Loucy (cell line): ENCODE measurements at regions not wholly inside any gene's neighbourhood (a gene's known extent, or its start where the extent isn't known, plus 50 kb on each side); places are given as distances from the start of the nearest gene placed in this dataset.
"Not testable (repeated sequence)": the region's sequence is repeated elsewhere in the genome, so short reads cannot be mapped to it uniquely, and the experiment has no call there.

Source experiments
- H2AFZ ChIP-seq: fragments of 200-600 bp; sonication (generic); 2 replicates; pipeline ENCODE4 v1.6.0; 2016; ENCODE audit warnings: antibody characterized with exemption, mild to moderate bottlenecking, low read length, moderate library complexity
- H3F3A ChIP-seq: fragments of 200-600 bp; 2 replicates; pipeline ENCODE4 v1.6.0; 2016; ENCODE audit warnings: antibody characterized with exemption, low read depth, mild to moderate bottlenecking
- H3K27me3 ChIP-seq: fragments of 200-600 bp; sonication (generic); 2 replicates; pipeline ENCODE4 v1.6.1; 2014; ENCODE audit warnings: low read length, mild to moderate bottlenecking; ENCODE audit not compliant: insufficient read depth, poor library complexity, severe bottlenecking
- H3K36me3 ChIP-seq: fragments of 200-600 bp; sonication (generic); 2 replicates; pipeline ENCODE4 v1.6.1; 2016; ENCODE audit warnings: low read length; ENCODE audit not compliant: insufficient read depth
- H3K4me1 ChIP-seq: fragments of 200-600 bp; sonication (generic); 2 replicates; pipeline ENCODE4 v1.5.1; 2014; ENCODE audit warnings: low read length, mild to moderate bottlenecking; ENCODE audit not compliant: insufficient read depth, poor library complexity, severe bottlenecking
- H3K4me2 ChIP-seq: fragments of 200-600 bp; sonication (generic); 2 replicates; pipeline ENCODE4 v1.6.0; 2014; ENCODE audit warnings: antibody characterized with exemption, low read length, low read depth, mild to moderate bottlenecking; ENCODE audit not compliant: poor library complexity, severe bottlenecking
- H3K4me3 ChIP-seq: fragments of 200-600 bp; sonication (generic); 2 replicates; pipeline ENCODE4 v1.5.1; 2014; ENCODE audit warnings: low read length, mild to moderate bottlenecking, mixed read lengths; ENCODE audit not compliant: poor library complexity, severe bottlenecking
- H3K79me2 ChIP-seq: fragments of 200-600 bp; sonication (generic); 2 replicates; pipeline ENCODE4 v1.6.1; 2014; ENCODE audit warnings: low read length; ENCODE audit not compliant: insufficient read depth
- H3K9ac ChIP-seq: fragments of 200-600 bp; sonication (generic); 2 replicates; pipeline ENCODE4 v1.6.0; 2014; ENCODE audit warnings: mild to moderate bottlenecking, low read depth, low read length, moderate library complexity; ENCODE audit not compliant: poor library complexity, severe bottlenecking
- H3K9me2 ChIP-seq: fragments of 200-600 bp; sonication (generic); replicated peaks from 2 replicates; pipeline ENCODE4 v1.6.1; 2016; ENCODE audit warnings: low read depth, low read length, mixed read lengths
- H3K9me3 ChIP-seq: fragments of 200-600 bp; sonication (generic); 2 replicates; pipeline ENCODE4 v1.6.1; 2014; ENCODE audit warnings: mild to moderate bottlenecking, antibody characterized with exemption, low read length, low read depth; ENCODE audit not compliant: insufficient read depth
- H4K20me1 ChIP-seq: fragments of 200-600 bp; sonication (generic); 2 replicates; pipeline ENCODE4 v1.6.0; 2014; ENCODE audit warnings: antibody characterized with exemption, low read length, mild to moderate bottlenecking; ENCODE audit not compliant: insufficient read depth, poor library complexity, severe bottlenecking
- CTCF ChIP-seq: fragments of 200-600 bp; sonication (generic); conservative IDR thresholded peaks from 2 replicates; pipeline ENCODE4 v1.5.1; 2014; ENCODE audit warnings: mild to moderate bottlenecking, antibody characterized with exemption, low read length
- EZH2phosphoT487 ChIP-seq: fragments of 200-600 bp; IDR thresholded peaks from 2 replicates; pipeline ENCODE4 v1.6.1; 2018; ENCODE audit warnings: antibody characterized with exemption, mild to moderate bottlenecking, moderate library complexity, borderline replicate concordance

DNA sequence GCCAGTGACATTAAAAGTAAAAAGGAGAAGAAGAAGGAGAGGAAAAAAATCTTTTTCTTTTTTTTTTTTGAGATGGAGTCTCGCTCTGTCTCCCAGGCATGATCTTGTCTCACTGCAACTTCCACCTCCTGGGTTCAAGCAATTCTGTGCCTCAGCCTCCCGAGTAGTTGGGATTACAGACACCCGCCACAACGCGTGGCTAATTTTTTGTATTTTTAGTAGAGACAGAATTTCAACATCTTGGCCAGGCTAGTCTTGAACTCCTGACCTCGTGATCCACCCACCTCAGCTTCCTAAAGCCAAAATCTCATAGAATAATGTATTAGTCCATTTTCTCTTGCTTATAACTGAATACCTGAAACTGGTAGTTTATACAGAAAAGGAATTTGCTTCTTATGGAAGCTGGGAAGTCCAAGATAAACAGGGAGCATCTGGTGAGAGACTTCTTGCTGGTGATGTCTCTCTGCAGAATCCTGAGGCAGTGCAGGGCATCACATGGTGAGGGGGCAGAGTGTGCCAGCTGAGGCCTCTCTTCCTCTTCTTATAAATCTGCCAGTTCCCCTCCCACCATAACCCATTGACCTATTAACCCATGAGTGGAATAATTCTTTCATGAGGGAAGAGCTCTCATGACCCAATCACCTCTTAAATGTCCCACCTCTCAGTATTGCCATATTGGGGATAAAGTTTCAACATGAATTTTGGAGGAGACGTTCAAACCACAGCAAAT lies 466.3 kb downstream of the GADD45G start:
- Histone ChIP-seq H3K4me2 (no peak overlapping the region), H3K27me3 (no peaks in the 10 kb centered on the region), H2AFZ (no peak overlapping the region), H3K4me1 (peaks cover 12% of the 10 kb centered on the region), H4K20me1 (no peaks in the 10 kb centered on the region), H3K79me2 (no peaks in the 10 kb centered on the region), H3K36me3 (no peaks in the 10 kb centered on the region), H3F3A (no peaks in the 10 kb centered on the region), H3K9ac (no peak overlapping the region), H3K9me3 (no peaks in the 10 kb centered on the region), H3K9me2 (no peaks in the 10 kb centered on the region), H3K4me3 (no peak overlapping the region)
- TF ChIP-seq CTCF (no peak), EZH2phosphoT487 (no peak)

DNA sequence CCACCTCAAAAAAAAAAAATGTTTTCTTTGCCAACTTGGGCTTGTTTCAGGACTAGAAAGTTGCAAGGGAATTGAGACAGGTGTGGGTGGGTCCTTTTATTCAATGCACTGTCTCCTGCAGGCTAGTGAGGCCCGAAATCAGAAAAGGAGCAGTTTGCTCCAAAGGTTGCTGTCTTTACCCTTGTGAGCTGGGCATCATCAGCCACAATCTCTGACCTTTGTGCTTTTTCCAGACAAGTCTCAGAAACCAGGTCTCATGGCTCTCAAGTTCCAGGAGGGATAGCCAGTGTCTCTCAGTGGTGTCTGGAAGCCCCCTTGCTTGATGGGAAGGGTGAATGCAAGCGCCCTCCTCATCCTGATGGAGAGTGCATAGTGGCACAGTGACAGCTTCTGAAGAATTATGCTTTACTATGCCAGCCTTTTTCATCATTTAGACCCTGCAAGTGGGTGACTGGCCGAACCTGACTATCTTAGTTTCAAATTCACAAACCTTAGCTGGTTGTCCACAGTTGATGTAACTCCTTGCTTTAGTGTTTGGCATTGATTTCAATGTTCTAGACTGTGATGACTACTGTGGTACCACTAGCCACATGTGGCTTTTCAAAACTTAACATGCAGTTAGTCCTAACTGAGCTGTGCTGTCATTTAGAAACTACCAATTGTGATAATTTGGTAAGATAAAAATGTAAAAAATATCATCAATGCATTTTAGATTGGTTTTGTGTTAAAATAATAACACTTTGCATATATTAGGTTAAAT lies 468.6 kb downstream of the GADD45G start:
- Histone ChIP-seq H3K36me3 (no peaks in the 10 kb centered on the region), H3K4me1 (peaks cover 12% of the 10 kb centered on the region), H3K79me2 (no peaks in the 10 kb centered on the region), H3K27me3 (no peaks in the 10 kb centered on the region), H3K9me2 (no peaks in the 10 kb centered on the region), H2AFZ (no peak overlapping the region), H3K9me3 (no peaks in the 10 kb centered on the region), H3F3A (no peaks in the 10 kb centered on the region), H4K20me1 (no peaks in the 10 kb centered on the region), H3K4me2 (no peak overlapping the region), H3K4me3 (no peak overlapping the region), H3K9ac (no peak overlapping the region)
- TF ChIP-seq CTCF (no peak), EZH2phosphoT487 (no peak)

GRCh38 chr9:90074316-90074962 lies 469.6 kb downstream of the GADD45G start:
- Histone ChIP-seq H3K4me2 (no peak overlapping the region), H3K9me3 (no peaks in the 10 kb centered on the region), H2AFZ (no peak overlapping the region), H3K4me1 (peaks cover 12% of the 10 kb centered on the region), H3K36me3 (no peaks in the 10 kb centered on the region), H3K27me3 (no peaks in the 10 kb centered on the region), H3K9me2 (no peaks in the 10 kb centered on the region), H3K4me3 (no peak overlapping the region), H4K20me1 (no peaks in the 10 kb centered on the region), H3K79me2 (no peaks in the 10 kb centered on the region), H3F3A (no peaks in the 10 kb centered on the region), H3K9ac (no peak overlapping the region)
- no peak for TF ChIP-seq CTCF
- no peak for TF ChIP-seq EZH2phosphoT487

DNA sequence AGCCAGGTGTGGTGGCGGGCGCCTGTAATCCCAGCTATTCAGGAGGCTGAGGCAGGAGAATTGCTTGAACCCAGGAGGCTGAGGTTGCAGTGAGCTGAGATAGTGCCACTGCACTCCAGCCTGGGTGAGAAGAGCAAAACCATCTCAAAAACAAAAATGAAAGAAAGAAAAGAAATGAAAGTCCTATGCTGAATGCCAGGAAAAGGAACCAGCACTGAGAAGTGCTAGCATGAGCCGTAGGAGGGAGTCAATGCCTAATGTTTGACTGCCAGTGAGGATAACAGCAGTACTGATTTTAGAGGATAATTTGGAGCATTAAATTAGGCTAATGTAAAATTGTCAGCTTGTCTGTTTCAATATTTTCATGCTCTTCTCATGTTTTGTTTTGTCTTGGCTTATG lies 472.8 kb downstream of the GADD45G start:
- not testable (repeated sequence) for H3K27me3 ChIP-seq, H2AFZ ChIP-seq, H3K4me2 ChIP-seq, H3K4me3 ChIP-seq, H4K20me1 ChIP-seq, H3K9me2 ChIP-seq, H3K79me2 ChIP-seq, H3K9me3 ChIP-seq, H3K9ac ChIP-seq, H3F3A ChIP-seq, H3K36me3 ChIP-seq, H3K4me1 ChIP-seq
